Dermis blood vessel endothelial cell (primary cell): ENCODE measurements at regions not wholly inside any gene's neighbourhood (a gene's known extent, or its start where the extent isn't known, plus 50 kb on each side); places are given as distances from the start of the nearest gene placed in this dataset.
A peak's percentile ranks its signal among the peaks of the same experiment; 100 is the strongest.
"Not testable (repeated sequence)": the region's sequence is repeated elsewhere in the genome, so short reads cannot be mapped to it uniquely, and the experiment has no call there.

Experiments used
- DNase-seq: peaks from one replicate; pipeline ENCODE4 v3.0.0; 2010

DNA sequence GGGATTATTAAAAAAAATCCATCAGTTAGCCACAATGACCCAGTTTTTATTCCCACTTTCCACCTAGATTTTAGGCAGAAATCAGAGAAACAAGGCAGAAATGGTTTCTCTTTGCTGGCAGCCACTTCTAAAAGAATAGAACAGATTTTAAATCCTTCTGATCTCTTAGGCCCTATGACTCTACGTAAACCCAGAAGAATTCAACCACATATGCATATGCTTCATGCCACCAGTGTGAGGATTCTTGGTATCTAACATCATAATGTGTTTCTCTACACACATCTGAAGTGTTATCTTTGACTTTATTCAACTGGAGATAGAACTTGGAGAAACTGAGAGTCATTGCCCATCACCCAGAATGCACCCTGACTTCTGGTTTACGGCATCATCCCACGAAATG, 128.7 kb upstream of the TANK start:
- no peak for DNase-seq

DNA sequence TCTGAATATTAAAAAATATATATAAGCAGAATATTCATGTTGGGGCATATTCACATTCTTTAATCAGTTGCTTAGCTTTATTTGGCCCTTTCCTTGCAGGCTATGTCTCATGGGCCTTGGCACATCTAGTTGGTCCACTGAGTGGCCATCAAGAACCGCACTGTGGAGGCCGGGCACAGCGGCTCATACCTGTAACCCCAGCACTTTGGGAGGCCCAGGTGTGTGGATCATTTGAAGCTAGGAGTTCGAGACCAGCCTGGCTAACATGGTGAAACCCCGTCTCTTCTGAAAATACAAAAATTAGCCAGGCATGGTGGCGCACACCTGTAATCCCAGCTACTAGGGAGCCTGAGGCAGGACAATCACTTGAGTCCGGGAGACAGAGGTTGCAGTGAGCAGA, 127.6 kb upstream of the TANK start:
- DNase-seq = no peak

DNA sequence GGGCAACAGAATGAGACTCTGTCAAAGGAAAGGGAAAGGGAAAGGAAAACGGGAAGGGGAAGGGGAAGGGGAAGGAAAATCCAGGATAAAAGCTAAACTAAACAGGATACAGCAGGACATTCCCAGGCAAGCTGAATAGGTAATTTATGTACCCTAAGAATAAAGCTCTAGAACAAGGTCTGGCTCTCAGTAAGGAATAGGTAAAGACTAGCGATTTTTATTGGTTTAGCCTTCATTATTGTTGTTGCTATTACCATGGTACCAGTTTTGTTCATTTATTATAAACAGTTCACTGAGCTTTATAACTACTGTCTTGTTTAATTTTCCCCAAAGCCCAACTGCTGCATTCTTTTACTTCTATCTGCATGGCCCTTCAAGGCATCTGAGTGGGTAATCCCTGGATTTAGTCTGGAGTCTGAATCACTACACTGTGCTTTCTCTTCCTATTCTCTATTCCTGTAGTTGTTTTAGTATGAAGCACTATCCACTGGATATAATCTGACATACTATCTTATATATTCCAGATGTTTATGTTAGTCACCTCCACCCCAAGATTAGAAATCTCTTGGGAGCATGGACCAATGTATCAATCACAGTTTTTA, 127.1 kb upstream of the TANK start:
- DNase-seq = no peak

DNA sequence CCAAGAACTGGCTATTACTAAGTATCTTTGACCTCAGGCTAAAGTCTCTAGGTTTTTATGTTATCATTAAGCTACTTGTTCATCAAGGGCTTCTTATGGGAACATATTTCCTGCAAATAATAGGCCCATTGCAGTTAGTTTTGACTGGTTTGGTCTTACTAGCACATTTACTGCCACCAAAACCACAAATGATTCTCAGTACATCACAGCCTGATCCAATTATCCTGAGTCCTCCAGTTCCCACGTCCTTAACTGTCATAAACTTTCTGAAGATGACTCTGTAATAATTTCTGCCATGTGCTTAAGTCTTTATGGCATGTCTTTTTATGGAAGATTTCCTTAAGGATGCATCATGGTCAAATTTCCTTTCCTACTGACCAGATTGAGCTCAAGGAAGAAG, 123.3 kb upstream of the TANK start:
- no peak for DNase-seq

DNA sequence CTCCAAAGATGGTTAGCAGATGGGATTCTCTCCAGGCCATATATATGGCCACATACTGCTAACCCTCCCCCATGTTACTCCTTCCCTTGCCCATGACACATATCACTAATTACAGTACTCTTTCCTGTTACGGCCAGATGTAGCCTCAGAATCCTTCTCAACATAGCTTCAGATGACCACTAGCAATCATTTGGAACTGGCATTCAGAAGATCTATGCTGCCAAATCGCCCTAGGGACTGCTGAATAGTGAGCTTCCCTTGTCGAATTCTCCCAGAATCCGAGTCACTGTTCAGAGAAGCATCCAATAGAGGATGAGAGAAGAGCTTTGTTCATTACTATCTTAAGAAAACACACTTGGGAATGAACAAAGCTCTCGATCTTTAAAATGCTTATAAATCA, 121.2 kb upstream of the TANK start:
- no peak for DNase-seq

DNA sequence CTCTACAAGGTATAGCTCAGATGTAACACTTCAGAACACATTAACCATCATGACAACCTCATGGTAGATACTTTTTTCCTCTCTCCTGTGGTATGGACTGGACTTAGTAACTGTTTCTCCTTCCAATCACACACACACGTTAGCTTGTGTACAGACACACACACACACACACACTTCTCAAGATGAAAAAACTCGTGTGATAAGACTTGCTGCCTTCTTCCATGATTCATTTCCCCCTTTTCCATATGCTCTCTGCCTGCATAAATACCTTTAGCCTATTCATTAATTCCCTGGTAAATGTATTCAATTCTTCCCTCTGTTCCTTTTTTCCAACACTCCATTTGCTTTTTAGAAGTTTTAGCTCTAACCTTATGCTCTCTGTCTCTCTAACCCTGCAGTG, 118.9 kb upstream of the TANK start:
- peak; percentile 21 for DNase-seq

DNA sequence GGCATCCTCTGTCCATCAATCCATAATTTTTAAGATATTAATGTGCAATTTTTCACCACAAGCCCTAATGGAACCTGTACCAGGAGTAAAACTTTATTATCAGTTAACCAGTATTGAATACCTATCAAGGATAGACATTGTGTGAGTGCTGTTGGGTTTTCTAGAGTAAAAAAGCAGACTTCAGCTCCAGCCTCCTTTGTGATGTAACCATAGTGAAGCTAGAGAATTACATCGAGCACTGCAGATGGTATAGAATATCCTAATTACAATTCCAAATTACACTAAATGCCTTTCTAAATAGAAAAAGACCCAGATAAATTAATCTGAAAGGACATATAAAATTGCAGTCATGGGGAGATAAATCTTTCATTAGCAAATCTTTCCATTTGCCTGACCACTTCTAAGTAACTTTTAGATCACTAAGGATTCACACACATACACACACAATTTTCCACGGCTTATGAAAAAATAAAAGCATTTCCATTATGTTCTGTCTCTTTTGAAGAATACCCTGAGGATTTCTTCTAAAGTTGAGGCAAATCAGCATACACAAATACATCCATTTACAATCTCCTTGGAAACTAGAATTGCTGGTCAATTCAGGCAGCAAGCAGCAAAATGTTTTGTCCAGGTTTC, 117.1 kb upstream of the TANK start:
- DNase-seq = no peak

DNA sequence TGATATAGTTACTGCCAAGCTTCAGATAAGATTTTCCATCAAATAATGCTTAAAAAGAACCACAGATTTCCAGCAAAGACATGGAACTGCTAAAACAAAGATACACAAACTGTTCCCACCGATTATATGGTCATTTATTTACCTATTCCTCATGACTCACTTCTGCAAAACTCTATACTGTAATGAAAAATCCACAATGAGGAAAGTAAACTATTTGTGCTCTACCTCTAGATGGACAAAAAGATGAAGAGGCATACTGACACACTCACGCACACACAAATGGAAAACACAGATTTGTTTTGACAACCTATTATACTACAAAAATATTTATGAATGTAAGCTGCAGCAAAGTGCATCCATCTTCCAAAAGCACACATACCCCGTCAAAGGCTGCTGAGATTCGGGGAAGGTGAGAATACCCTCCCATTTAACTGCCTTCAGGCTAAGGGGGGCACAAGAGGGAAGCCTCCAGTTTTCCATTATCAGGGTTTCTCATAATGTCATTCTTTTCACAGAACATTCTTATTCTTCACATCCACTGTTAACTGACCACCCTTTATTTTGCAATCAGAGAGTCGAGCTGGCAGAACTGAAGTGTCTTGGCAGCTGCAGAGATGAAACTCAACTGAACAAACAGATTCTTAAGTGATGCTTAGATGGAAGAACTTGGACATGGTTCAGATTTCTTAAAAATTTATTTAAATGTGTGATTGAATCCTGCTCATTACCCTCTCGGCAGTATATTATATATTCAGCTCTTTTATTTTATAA, 115.9 kb upstream of the TANK start:
- no peak for DNase-seq

DNA sequence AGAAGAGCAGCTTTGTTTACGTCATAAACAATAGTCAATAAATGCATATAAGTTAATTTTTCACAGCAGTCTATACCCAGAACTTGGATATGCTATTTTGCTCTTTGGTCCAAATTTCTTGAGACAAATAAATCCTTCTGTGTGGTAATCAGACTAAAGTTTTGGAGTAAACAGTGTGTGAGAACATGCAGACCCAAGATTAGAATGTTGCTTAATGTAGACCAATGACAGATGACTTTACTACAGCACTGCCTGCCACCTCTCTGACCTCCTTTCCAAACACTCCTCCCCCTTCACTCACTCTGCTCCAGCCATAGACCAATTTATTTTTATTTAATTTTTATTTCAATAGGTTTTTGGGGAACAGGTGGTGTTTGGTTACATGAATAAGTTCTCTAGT, 115.3 kb upstream of the TANK start:
- no peak for DNase-seq

DNA sequence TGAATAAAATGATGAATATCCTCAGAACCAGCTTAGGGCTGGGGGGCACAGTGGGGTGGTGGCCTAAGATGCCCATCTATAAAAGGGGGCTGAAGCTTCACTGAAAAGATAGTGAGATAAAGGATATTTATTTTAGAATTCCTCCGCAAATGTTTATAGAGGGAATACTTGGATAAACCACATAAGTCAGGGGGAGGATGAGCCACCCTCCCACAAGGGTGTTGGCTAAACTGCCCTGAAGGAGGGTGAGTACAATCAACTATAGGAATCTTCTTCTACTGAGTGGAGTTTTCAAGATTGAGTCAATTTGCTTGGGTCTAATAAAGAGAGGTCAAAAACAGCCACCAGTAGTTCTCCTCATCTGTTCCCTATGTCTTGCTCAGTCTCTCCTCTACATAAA, 114.5 kb upstream of the TANK start:
- no peak for DNase-seq

DNA sequence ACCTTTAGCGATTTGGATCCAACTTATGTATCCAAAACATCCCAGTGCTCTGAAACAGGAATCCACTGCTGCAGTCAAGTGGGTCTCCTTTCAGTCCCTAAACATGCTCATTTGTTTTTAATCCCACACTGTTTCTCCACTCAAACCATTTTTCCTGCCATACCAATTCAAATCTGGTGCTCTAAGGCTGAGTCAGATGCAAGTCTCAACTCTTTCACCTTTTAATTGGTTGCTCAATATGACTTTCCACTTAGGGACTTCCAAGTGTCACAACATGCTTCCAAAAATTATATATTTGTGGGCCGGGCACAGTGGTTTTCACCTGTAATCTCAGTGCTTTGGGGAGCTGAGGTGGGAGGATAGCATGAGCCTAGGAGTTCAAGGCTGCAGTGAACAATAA, 113.4 kb upstream of the TANK start:
- no peak for DNase-seq

DNA sequence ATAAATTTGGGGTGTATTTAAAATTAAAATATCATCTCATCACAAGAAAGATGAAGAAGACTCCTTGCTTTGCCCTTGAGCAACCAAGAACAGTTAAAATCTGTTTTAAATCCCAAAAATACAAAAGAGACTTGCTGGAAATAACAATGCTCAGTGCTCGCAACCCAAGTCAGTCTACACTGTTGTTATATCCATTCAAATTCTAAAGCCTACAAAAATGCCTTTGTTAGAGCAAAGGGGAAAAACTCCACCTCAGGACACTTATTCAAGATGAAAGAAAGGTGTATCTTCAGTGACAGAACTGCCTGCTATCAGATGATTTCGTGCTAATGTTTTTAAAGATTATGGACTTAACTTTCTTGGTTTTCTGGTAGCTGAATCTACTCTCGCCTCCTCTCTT, 111.9 kb upstream of the TANK start:
- no peak for DNase-seq

DNA sequence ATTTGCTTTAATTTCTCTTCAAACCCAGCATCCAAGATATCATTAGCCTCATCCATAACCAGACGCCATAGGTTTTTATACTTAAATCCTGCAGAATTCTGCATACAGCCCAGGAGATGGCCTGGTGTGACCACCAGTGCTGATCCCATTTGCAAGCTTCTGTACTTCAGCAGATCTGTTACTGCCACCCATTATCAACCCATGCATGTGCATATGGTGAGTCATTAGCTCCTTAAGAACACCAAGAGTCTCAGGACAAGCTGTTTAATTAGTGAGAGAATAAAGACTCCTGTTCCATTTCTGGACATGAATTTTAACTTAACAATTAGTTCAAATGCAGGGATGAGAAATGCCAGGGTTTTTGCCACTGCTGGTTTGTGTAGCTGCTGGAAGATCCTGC, 110.7 kb upstream of the TANK start:
- no peak for DNase-seq

DNA sequence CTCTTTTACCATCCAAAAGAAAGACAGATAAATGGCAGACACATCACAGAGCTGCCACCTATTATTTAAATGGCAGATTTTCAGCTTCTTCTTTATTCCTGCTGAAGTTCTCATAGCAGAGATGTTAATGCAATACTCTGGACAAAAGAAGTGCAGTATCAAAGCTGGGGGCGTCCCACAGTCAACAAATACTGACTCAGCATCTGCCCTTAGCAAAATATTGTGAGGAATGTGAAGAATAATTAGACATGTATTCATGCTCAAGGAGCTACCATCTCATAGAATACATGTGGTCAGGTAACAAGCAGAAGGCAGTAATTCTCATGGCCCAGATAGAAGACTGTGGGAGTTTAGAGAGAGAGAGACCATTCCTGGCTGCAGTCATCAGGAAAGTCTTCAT, 108.0 kb upstream of the TANK start:
- DNase-seq = no peak

DNA sequence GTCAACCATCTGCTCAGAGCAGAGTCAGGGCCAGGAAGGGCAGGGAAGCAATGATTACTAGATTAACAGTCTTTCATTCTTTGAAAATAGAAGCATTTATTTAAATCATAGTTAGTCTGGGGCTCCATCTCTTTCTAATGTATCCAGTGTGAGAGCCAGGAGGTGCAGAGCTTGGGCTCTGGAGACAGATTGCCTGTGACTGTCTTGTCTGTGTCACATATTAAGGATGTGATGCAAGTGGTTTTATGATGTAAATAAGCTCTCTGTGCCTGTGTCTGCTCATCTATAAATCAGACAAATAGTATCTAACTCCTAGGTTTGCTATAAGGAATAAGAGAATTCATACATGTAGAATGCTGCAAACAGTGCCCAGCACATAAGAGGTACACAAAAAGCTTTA, 104.9 kb upstream of the TANK start:
- DNase-seq = no peak

DNA sequence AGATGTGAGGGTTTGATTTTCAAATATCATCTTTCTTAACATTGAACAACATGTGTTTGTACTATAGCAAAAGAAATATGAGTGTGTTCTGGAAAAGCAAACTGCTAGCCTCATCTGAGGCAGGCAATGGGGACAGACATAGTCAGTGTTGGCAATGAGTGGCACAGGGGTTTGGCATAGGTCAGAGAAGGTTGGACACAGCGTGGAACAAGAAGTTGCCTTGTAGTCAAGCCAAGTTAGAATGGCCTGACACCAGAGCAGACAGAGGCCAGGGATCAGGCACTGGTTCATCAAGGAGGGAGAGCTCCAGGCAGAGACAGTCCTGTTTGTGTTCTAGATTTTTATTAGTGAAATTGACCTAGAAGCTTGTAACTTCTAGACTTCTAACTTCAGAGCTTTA, 100.8 kb upstream of the TANK start:
- no peak for DNase-seq

DNA sequence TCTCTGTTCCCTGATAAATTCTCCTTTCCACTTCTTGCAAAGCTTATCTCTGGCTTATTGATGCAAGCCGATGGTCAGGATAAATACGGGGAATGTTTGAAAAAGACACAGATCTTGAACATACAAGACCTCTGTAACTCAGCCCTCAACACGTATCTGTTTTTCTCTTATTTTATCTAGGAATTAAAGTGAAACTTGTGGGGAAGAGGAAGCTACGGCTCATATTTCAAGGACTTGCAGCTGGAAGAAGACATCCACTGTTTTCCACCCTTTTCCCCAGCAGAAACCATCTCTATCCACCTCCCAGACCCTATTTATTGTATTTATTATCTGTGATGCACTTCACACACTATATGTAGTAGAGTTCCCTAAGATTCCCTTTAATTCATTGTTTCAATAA, 98.4 kb upstream of the TANK start:
- no peak for DNase-seq

DNA sequence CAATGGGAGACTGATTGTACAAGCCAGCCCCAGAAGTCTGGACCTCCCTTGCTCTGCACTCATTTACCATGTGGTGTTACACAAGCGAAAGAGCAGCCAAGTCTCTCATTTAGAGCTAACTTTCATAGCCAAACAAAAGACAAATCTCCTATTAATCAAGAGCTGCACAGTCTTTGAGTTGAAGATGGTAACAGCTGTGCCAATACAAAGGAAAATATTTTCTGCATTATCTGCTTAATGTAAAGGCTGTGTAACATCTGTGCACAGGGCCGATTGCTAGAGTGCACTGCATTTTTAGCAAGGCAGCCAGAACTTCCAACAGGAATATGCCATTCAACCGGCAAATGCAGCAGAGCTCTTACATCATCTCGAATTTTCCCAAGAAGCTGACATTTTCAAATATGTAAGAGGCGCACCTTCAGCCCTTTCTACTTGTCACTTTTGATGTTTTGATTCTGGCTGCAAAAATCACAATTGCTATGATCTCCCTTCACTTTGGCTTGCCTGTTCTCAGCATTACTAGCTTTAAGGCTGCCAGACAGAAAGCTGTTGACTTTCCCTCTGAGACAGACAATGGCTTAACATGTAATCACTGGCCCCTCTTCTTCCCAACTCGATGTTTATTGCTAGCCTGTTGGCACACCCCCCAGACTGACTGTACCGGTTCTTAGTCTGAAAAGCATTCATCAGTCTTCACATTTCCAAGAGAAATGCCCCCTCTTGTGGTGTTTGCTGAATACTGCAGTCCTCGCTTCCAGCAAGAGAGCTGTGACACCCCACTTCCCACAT, 96.9 kb upstream of the TANK start:
- DNase-seq = peak; percentile 91

DNA sequence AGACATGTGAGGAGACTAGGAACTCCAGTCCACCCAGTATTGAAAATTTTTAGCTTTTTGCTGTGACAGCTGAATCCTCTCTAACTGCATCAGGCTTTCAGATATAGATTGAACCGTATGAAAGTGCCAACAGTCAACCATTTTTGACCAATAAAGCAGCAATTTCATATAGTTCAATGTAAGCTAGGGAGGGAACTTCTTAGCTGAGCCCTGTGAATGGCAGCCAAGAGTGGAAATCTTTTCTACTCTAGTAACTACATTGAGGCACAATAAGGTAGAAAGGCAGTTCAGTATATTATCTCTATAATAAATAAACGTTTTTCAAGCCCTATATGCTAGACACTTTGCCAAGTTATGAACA, 96.3 kb upstream of the TANK start:
- DNase-seq = no peak

DNA sequence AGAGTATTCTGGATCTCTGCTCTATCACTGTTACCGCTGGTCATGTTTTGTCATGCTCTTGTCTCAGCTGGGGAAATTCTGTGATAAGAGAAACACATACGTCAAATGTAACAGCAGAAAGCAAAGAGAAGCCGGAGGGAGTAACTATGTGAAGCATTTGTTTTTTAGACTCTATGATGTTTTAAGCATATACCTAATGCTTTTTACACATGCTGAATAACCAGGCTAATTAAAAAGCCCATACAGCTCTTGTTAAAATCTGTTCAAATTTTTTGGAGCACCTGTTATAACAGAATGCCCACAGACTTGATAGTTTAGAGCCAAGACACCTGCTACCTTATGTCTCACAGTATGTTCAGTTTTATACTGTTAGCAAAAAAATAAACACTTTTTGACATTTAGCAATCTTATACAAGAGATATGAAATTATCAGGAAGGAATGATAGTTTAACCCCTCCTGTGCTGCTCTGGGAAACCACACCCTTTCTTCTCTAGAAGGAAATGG, 92.3 kb upstream of the TANK start:
- no peak for DNase-seq

DNA sequence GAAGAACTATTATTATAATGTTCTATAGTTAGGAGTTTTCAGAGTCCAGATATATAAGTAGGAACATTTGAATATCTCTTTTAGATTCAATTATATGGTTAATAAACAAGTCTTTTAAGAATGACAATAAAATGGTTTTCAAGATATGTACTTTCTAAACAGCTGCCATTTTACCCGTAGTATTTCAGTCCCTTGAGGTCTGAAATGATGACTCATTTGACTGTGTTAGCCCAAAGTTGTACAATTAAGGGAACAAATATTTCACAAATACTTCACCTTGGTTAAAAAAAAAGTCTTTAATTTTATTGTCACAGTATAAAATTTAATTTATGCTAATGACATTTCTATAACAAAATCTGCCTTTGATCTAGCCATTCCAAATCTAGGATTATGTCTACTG, 91.6 kb upstream of the TANK start:
- DNase-seq = peak; percentile 35

DNA sequence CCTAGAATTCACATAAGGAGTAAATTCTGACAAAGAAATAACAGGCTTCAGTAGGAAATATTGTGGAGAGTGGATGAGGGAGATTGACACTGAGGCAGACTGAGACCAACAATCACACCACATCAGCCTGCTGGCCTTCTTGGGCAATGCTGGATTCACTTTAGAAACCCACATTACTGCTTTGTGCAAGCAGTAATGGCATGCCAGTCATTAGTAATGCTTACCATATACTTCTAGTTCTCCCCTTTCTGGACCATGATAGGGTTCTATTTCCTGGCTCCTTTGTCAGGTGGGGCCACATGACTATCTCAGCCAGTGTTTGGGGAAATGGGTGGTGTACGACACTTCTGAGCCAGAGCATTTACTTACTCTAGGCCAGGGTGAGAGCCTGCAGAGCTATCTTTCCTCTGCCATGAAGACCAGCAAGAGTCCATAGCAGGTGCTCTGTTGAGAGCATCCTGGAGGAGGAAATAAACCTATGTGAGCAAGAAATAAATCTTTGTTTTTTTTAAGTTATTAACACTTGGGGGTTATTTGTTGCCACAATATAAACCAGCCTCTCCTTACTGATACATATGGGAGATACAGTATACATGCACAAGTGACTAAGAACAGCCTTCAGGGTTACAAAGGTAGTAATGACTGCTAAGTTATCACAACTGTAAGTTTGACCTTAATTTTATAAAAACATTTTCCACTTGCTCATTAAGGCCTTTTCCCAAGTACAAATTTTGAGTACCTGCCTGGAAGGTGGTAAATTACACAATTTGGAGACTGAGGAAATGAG, 89.3 kb upstream of the TANK start:
- no peak for DNase-seq

DNA sequence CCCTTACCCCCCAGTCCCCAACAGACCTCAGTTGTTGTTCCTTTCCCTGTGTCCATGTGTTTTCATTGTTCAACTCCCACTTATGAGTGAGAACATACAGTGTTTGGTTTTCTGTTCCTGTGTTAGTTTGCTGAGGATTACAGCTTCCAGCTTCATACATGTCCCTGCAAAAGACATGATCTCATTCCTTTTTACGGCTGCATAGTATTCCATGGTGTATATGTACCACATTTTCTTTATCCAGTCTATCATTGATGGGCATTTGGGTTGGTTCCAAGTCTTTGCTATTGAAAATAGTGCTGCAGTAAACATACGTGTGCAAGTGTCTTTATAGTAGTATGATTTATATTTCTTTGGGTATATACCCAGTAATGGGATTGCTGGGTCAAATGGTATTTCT, 87.8 kb upstream of the TANK start:
- DNase-seq = not testable (repeated sequence)
